Mesenchymal stem cell (in vitro differentiated cells and primary cell): ENCODE measurements at regions not wholly inside any gene's neighbourhood (a gene's known extent, or its start where the extent isn't known, plus 50 kb on each side); places are given as distances from the start of the nearest gene placed in this dataset.

Experiments used
- DNase-seq: peaks from one replicate; pipeline ENCODE4 v3.0.0-alpha.2; 2013
- H2AFZ ChIP-seq: one replicate; pipeline ENCODE4 v1.6.1; 2013; ENCODE audit warnings: low read depth, mild to moderate bottlenecking, control low read depth, inconsistent platforms, low read length, moderate library complexity
- H2AK5ac ChIP-seq: 2 replicates; pipeline ENCODE4 v1.6.1; 2013; ENCODE audit warnings: low read length, moderate library complexity, mild to moderate bottlenecking, inconsistent platforms; ENCODE audit not compliant: severe bottlenecking
- H2BK120ac ChIP-seq: one replicate; pipeline ENCODE4 v1.6.1; 2013; ENCODE audit warnings: low read depth, mild to moderate bottlenecking, inconsistent platforms, low read length, moderate library complexity
- H2BK12ac ChIP-seq, 2 experiments: one replicate each; pipeline ENCODE4 v1.6.1; 2013; ENCODE audit warnings: inconsistent platforms in 2 of 2, low read length in 2 of 2, mild to moderate bottlenecking in 2 of 2, moderate library complexity in 2 of 2, control low read depth in 1 of 2
- H2BK15ac ChIP-seq: one replicate; pipeline ENCODE4 v1.6.1; 2013; ENCODE audit warnings: mild to moderate bottlenecking, low read depth, inconsistent platforms; ENCODE audit not compliant: poor library complexity, severe bottlenecking
- H2BK5ac ChIP-seq: 2 replicates; pipeline ENCODE4 v1.6.1; 2013; ENCODE audit warnings: low read depth, mild to moderate bottlenecking, low read length, control low read depth, inconsistent platforms; ENCODE audit not compliant: poor library complexity, severe bottlenecking
- H3K14ac ChIP-seq, 2 experiments: one replicate each; pipeline ENCODE4 v1.6.1; 2013; ENCODE audit warnings: inconsistent platforms in 2 of 2, low read length in 2 of 2, control low read depth in 1 of 2, mild to moderate bottlenecking in 1 of 2, moderate library complexity in 1 of 2
- H3K18ac ChIP-seq, 2 experiments: one replicate each; pipeline ENCODE4 v1.6.1; 2013; ENCODE audit warnings: inconsistent platforms in 2 of 2, low read length in 2 of 2, control low read depth in 1 of 2, low read depth in 1 of 2, mild to moderate bottlenecking in 1 of 2
- H3K23ac ChIP-seq, 2 experiments: one replicate each; pipeline ENCODE4 v1.6.1; 2013; ENCODE audit warnings: inconsistent platforms in 2 of 2, low read length in 2 of 2, mild to moderate bottlenecking in 2 of 2, moderate library complexity in 2 of 2, control low read depth in 1 of 2
- H3K27ac ChIP-seq: 2 replicates; pipeline ENCODE4 v1.5.1; 2013; ENCODE audit warnings: mild to moderate bottlenecking, moderate library complexity, low read length, control low read depth, inconsistent platforms; ENCODE audit not compliant: poor library complexity, severe bottlenecking
- H3K27me3 ChIP-seq, 2 experiments: 2 replicates each; pipeline versions ENCODE4 v1.6.1 to v1.7.0; 2013; ENCODE audit warnings: low read length in 2 of 2, mild to moderate bottlenecking in 2 of 2, moderate library complexity in 2 of 2, control low read depth in 1 of 2, inconsistent platforms in 1 of 2; ENCODE audit not compliant: control insufficient read depth in 1 of 2, insufficient read depth in 1 of 2
- H3K36me3 ChIP-seq, 2 experiments: 2 replicates each; pipeline versions ENCODE4 v1.6.1 to v1.7.0; 2013; ENCODE audit warnings: low read length in 2 of 2, control low read depth in 1 of 2, inconsistent platforms in 1 of 2, low read depth in 1 of 2, mild to moderate bottlenecking in 1 of 2; ENCODE audit not compliant: insufficient read depth in 2 of 2, control insufficient read depth in 1 of 2
- H3K4ac ChIP-seq, 2 experiments: one replicate each; pipeline ENCODE4 v1.6.1; 2013; ENCODE audit warnings: inconsistent platforms in 2 of 2, low read length in 2 of 2, mild to moderate bottlenecking in 2 of 2, moderate library complexity in 2 of 2, control low read depth in 1 of 2, low read depth in 1 of 2
- H3K4me1 ChIP-seq: 2 replicates; pipeline ENCODE4 v1.6.1; 2013; ENCODE audit warnings: low read depth, low read length, control low read depth; ENCODE audit not compliant: control insufficient read depth, insufficient read depth
- H3K4me2 ChIP-seq: 2 replicates; pipeline ENCODE4 v1.6.1; 2013; ENCODE audit warnings: low read length, mild to moderate bottlenecking, inconsistent platforms; ENCODE audit not compliant: poor library complexity, severe bottlenecking
- H3K4me3 ChIP-seq, 2 experiments: 2 replicates each; pipeline versions ENCODE4 v1.5.1 to v1.7.0; 2013; ENCODE audit warnings: low read length in 2 of 2, mild to moderate bottlenecking in 2 of 2, control low read depth in 1 of 2, low read depth in 1 of 2; ENCODE audit not compliant: insufficient read depth in 1 of 2
- H3K79me1 ChIP-seq: replicated peaks from 2 replicates; pipeline ENCODE4 v1.6.1; 2013; ENCODE audit warnings: mild to moderate bottlenecking, control low read depth, low read length, inconsistent platforms; ENCODE audit not compliant: poor library complexity, severe bottlenecking
- H3K9ac ChIP-seq: 2 replicates; pipeline ENCODE4 v1.7.0; 2013; ENCODE audit warnings: mild to moderate bottlenecking, low read length, moderate library complexity
- H3K9me3 ChIP-seq: 2 replicates; pipeline ENCODE4 v1.7.0; 2013; ENCODE audit warnings: mild to moderate bottlenecking, low read length; ENCODE audit not compliant: control insufficient read depth
- H4K8ac ChIP-seq: one replicate; pipeline ENCODE4 v1.6.1; 2013; ENCODE audit warnings: inconsistent platforms, mild to moderate bottlenecking, low read length, moderate library complexity
- H4K91ac ChIP-seq: one replicate; pipeline ENCODE4 v1.6.1; 2013; ENCODE audit warnings: mild to moderate bottlenecking, low read length, inconsistent platforms
- WGBS: methylation state at CpG from one replicate; pipeline ENCODE4 v1.1.7; 2013; ENCODE audit warnings: mixed read lengths; 5-methylcytosine and 5-hydroxymethylcytosine counted together

- 84% methylated on average over 8 of the region's 9 CpGs for WGBS
- Histone ChIP-seq H3K27ac (no peak overlapping the region), H3K18ac (no peak overlapping the region)
These were observed 131.0 kb upstream of the TOPAZ1 start for GRCh38 chr3:44110648-44111047.

GRCh38 chr3:44111482-44111881 lies 130.2 kb upstream of the TOPAZ1 start:
- H3K27me3 ChIP-seq, result no peaks in the 10 kb centered on the region
- no peak overlapping the region for H3K14ac ChIP-seq
- H3K4ac ChIP-seq, result no peak overlapping the region
- H3K4me2 ChIP-seq, result no peak overlapping the region
- no peak overlapping the region for H2BK5ac ChIP-seq
- H3K4me3 ChIP-seq, result no peak overlapping the region
- no peak overlapping the region for H2BK12ac ChIP-seq
- no peak overlapping the region for H4K91ac ChIP-seq
- no peak overlapping the region for H2BK120ac ChIP-seq
- no peak overlapping the region for H2AK5ac ChIP-seq
- no peak for DNase-seq
- peaks cover 35 to 76% of the 10 kb centered on the region in 2 experiments for H3K36me3 ChIP-seq
- no peak overlapping the region for H3K18ac ChIP-seq
- WGBS, result 86% methylated on average over 2 of the region's 2 CpGs
- no peak overlapping the region for H3K23ac ChIP-seq
- peaks cover 5% of the 10 kb centered on the region for H3K4me1 ChIP-seq
- H3K9ac ChIP-seq, result no peak overlapping the region
- no peaks in the 10 kb centered on the region for H3K79me1 ChIP-seq
- no peak overlapping the region for H4K8ac ChIP-seq
- no peak overlapping the region for H2AFZ ChIP-seq
- no peak overlapping the region for H3K27ac ChIP-seq
- H3K9me3 ChIP-seq, result no peaks in the 10 kb centered on the region
- H2BK15ac ChIP-seq, result no peak overlapping the region

More at GRCh38 chr3:44110648-44111047, 131.0 kb upstream of the TOPAZ1 start:
- H2BK12ac ChIP-seq, result no peak overlapping the region
- no peak for DNase-seq
- no peak overlapping the region for H3K4ac ChIP-seq
- no peak overlapping the region for H2BK5ac ChIP-seq
- H3K79me1 ChIP-seq, result no peaks in the 10 kb centered on the region
- H3K9ac ChIP-seq, result no peak overlapping the region
- H3K9me3 ChIP-seq, result no peaks in the 10 kb centered on the region
- H2BK120ac ChIP-seq, result no peak overlapping the region
- H4K91ac ChIP-seq, result no peak overlapping the region
- H4K8ac ChIP-seq, result no peak overlapping the region
- H2AK5ac ChIP-seq, result no peak overlapping the region
- peaks cover 7% of the 10 kb centered on the region for H3K4me1 ChIP-seq
- no peak overlapping the region for H3K4me3 ChIP-seq
- no peak overlapping the region for H3K14ac ChIP-seq
- peaks cover 27 to 72% of the 10 kb centered on the region in 2 experiments for H3K36me3 ChIP-seq
- H3K23ac ChIP-seq, result no peak overlapping the region
- H2AFZ ChIP-seq, result no peak overlapping the region
- H2BK15ac ChIP-seq, result no peak overlapping the region
- H3K4me2 ChIP-seq, result no peak overlapping the region
- no peaks in the 10 kb centered on the region for H3K27me3 ChIP-seq

- no peak overlapping the region for H4K8ac ChIP-seq
These were observed 127.5 kb upstream of the TOPAZ1 start for GRCh38 chr3:44114142-44114541.

GRCh38 chr3:44117239-44117638 lies 124.4 kb upstream of the TOPAZ1 start:
- Histone ChIP-seq H3K18ac (no peak overlapping the region), H2BK15ac (no peak overlapping the region), H3K79me1 (no peaks in the 10 kb centered on the region), H4K8ac (no peak overlapping the region), H3K4me3 (no peak overlapping the region), H3K36me3 (peaks cover 27 to 73% of the 10 kb centered on the region in 2 experiments), H3K27ac (no peak overlapping the region), H3K9ac (no peak overlapping the region), H2BK12ac (no peak overlapping the region), H2BK5ac (no peak overlapping the region), H4K91ac (no peak overlapping the region), H3K23ac (no peak overlapping the region), H3K14ac (no peak overlapping the region), H3K4me1 (peaks cover 9% of the 10 kb centered on the region), H3K27me3 (no peaks in the 10 kb centered on the region), H2AFZ (no peak overlapping the region), H2AK5ac (no peak overlapping the region), H3K4me2 (no peak overlapping the region), H3K4ac (no peak overlapping the region), H3K9me3 (no peaks in the 10 kb centered on the region), H2BK120ac (no peak overlapping the region)
- no peak for DNase-seq
- WGBS, result 85% methylated on average over 2 of the region's 2 CpGs

More at GRCh38 chr3:44114142-44114541, 127.5 kb upstream of the TOPAZ1 start:
- Histone ChIP-seq H3K4me3 (no peak overlapping the region), H3K9ac (no peak overlapping the region), H3K23ac (no peak overlapping the region), H3K79me1 (no peaks in the 10 kb centered on the region), H2BK12ac (no peak overlapping the region), H3K36me3 (peaks cover 35 to 94% of the 10 kb centered on the region in 2 experiments), H3K4me1 (peaks cover 12% of the 10 kb centered on the region), H4K91ac (no peak overlapping the region), H2AFZ (no peak overlapping the region), H3K4ac (no peak overlapping the region), H2BK5ac (no peak overlapping the region), H2BK120ac (no peak overlapping the region), H3K14ac (no peak overlapping the region), H3K27me3 (no peaks in the 10 kb centered on the region), H3K9me3 (no peaks in the 10 kb centered on the region), H2AK5ac (no peak overlapping the region), H3K18ac (no peak overlapping the region), H3K27ac (no peak overlapping the region), H3K4me2 (no peak overlapping the region), H2BK15ac (no peak overlapping the region)
- WGBS, result 60% methylated on average over 12 of the region's 12 CpGs
- DNase-seq, result no peak
